Mucosa of descending colon (tissue), 3 donors: ENCODE measurements at regions not wholly inside any gene's neighbourhood (a gene's known extent, or its start where the extent isn't known, plus 50 kb on each side); places are given as distances from the start of the nearest gene placed in this dataset.

Experiments used
- ATAC-seq: fragments of 200-7000 bp; cut with Tn5 transposase; one replicate; pipeline ENCODE4 v1.9.1; 2020; ENCODE audit warnings: mild to moderate bottlenecking, moderate library complexity
- DNase-seq, 3 donors: peaks; one replicate each; pipeline ENCODE4 v3.0.0-alpha.2; 2020
- H3K36me3 ChIP-seq: fragments of 200-600 bp; one replicate; pipeline ENCODE4 v1.8.0; 2021; ENCODE audit warnings: low read depth, mild to moderate bottlenecking
- H3K4me1 ChIP-seq: fragments of 200-600 bp; one replicate; pipeline ENCODE4 v1.8.0; 2021; ENCODE audit warnings: low read depth, mild to moderate bottlenecking
- H3K4me3 ChIP-seq: fragments of 200-600 bp; one replicate; pipeline ENCODE4 v1.8.0; 2021; ENCODE audit warnings: mild to moderate bottlenecking
- H3K9me3 ChIP-seq: fragments of 200-600 bp; one replicate; pipeline ENCODE4 v1.8.0; 2021; ENCODE audit warnings: mild to moderate bottlenecking
- intact Hi-C, 2 donors: fragments of 100-400 bp; cut with DNase I in 1 of 2; cut with micrococcal nuclease in 1 of 2; formaldehyde crosslinking; loops; one replicate each; pipeline versions ENCODE4 v1.11.0 to v1.11.1; 2022; cut with DNase I, micrococcal nuclease
- TF ChIP-seq, protein P1 (sequence below): fragments of 200-600 bp; IDR thresholded peaks from one replicate; pipeline ENCODE4 v1.8.0; 2022; ENCODE audit warnings: antibody characterized with exemption, mild to moderate bottlenecking
- donor health status: DM: no; HTN: no; CAD: no; lungs with moderate emphysema.
- donor health status: DM: no; HTN: no; CAD: no.
- donor health status: DM: no; HTN: yes; CAD: no.

DNA sequence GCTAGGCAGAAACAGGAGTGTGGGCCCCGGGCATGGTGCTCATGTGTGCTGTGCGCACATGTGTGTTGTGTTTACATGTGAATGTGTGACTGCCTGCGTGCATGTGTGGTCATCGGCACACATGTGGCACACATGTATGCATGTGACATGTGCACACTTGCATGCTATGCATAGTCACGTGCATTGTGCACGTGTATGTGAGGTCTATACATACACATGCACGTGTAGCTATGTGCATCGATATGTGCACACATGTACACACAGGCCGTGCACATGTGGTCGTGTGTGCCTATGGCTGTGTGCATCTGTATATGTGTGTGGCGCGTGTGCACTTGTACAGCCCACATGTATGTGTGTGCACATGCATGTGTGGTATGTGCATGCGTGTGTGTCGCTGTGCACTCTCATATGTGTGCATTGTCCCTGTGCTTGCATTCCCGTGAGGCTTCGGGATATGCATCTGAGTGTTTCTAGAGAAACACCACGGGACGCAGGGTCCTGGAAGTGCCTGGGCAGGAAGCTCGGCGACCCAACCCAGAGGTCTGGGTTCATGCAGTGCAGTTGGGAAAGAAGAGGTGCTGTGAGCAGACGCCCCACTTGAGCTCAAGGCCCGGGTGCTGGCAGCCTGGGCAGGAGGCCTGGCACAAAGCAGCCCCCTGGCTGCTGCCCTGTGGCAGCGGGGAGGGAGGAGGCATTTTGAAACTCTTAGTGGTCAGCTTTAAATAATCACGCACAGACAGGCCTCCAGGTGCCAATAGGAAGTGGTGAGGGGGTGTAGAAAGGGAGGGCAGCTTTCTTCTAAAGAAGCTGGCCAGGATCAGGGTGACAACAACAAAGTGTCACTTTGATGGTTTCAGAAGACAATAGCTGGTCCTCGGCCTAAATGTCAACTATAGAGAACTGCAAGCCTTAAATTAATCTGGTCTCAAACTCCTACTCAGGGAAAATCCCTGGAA, 410.0 kb upstream of the MGMT start:
- no peaks in the 10 kb centered on the region for H3K4me1 ChIP-seq
- H3K4me3 ChIP-seq = no peak overlapping the region
- TF ChIP-seq, protein P1, sequence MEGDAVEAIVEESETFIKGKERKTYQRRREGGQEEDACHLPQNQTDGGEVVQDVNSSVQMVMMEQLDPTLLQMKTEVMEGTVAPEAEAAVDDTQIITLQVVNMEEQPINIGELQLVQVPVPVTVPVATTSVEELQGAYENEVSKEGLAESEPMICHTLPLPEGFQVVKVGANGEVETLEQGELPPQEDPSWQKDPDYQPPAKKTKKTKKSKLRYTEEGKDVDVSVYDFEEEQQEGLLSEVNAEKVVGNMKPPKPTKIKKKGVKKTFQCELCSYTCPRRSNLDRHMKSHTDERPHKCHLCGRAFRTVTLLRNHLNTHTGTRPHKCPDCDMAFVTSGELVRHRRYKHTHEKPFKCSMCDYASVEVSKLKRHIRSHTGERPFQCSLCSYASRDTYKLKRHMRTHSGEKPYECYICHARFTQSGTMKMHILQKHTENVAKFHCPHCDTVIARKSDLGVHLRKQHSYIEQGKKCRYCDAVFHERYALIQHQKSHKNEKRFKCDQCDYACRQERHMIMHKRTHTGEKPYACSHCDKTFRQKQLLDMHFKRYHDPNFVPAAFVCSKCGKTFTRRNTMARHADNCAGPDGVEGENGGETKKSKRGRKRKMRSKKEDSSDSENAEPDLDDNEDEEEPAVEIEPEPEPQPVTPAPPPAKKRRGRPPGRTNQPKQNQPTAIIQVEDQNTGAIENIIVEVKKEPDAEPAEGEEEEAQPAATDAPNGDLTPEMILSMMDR = no peak
- intact Hi-C loops = no loop called here
- ATAC-seq = peak; percentile 22
- no peaks in the 10 kb centered on the region for H3K9me3 ChIP-seq
- H3K36me3 ChIP-seq = no peaks in the 10 kb centered on the region
- no peak for DNase-seq

DNA sequence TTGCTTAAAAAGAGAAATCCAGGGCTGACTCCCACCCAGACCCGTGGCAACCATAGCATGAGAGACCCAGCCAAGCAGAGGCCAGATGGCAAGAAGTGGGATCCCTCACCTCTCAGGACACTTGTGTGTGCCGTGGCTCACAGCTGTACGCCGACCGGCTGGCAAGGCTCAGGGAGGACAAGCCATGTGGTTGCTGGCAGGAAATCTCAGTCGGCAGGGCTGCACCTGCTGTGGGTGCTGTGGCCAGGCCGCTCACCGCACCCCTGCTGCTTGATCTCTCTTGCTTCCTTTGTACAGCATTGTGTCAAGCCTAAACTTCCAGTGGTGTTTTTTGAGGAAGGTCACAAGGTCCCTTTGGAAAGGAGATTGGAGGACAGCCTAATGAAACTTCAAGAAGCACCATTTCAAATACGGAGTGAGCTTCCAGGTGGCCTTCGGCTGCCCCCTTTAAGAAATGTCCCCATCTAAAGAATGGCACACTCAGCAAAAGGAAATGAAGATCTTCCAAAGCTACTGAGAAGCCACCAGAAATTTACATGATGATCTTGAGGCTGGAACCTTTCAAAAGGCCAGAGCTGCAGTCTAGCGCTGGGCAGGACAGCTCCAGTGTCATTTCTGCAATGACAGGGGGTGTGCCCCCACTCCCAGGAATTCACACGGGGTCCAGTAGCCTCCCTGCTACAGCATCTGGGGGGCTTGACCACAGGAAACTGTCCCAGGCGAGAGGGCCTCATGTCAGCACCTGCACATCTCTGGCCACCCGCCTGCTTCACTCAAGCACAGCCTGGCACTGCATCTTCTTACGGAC, 409.0 kb upstream of the MGMT start:
- no peaks in the 10 kb centered on the region for H3K4me1 ChIP-seq
- intact Hi-C loops = no loop called here
- peak; percentile 66 for ATAC-seq

DNA sequence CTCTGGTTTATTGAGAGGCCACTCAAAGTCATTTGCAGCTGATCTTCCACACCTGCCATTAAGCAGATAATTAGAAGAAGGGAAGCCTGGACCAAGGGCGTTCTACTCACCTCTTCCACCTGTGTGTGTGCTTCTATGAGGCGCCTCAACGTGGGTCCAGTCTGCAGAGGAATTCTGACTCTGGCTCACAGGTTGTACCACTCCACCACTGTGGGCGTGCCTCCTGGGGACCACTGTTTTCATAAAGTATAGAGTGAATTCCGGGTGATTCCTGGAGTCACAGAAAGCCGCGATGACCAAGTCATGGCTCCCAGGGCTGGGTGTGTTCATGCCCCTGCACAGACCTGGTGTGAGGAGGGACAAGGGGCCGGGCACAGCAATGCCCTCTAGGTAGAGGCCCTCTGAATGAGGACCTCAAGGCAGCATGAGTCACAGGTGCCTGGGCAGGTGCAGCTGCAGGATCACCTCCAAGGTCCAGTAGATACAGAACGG, 408.3 kb upstream of the MGMT start:
- intact Hi-C loops = no loop called here
- DNase-seq (no peak), ATAC-seq (no peak)
- H3K9me3 ChIP-seq = no peaks in the 10 kb centered on the region
- no peak overlapping the region for H3K4me3 ChIP-seq
- H3K36me3 ChIP-seq = no peaks in the 10 kb centered on the region
- no peaks in the 10 kb centered on the region for H3K4me1 ChIP-seq
- TF ChIP-seq, protein P1 = no peak

More for the DNA sequence above, 409.0 kb upstream of the MGMT start:
- no peaks in the 10 kb centered on the region for H3K9me3 ChIP-seq
- no peak overlapping the region for H3K4me3 ChIP-seq
- TF ChIP-seq, protein P1 = no peak
- H3K36me3 ChIP-seq = no peaks in the 10 kb centered on the region
- peak; percentile 26 to 63 (median 46) for DNase-seq

DNA sequence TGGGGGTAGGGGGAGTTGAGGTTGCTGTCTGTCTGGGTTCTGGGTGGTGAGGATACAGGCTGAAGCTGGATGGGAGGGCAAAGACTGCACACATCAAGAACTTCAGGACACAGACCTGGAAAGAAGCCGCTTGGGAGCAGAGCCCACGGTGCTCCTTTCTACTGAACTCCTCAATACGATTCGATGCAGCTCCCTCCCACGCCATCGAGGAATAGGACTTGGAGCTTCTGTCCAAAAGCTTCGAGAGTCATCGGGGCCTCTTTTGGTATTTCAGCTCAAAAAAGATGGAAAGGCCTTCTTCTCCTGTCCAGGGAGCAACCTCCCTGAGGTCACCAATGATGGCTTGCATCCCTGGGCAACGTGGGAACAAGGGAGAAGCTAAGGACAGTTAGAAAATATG, 407.1 kb upstream of the MGMT start:
- no peak for ATAC-seq
- DNase-seq = no peak
- H3K4me3 ChIP-seq = no peak overlapping the region
- H3K36me3 ChIP-seq = no peaks in the 10 kb centered on the region
- intact Hi-C loops = no loop called here
- H3K9me3 ChIP-seq = no peaks in the 10 kb centered on the region
- TF ChIP-seq, protein P1 = no peak
- H3K4me1 ChIP-seq = no peaks in the 10 kb centered on the region

DNA sequence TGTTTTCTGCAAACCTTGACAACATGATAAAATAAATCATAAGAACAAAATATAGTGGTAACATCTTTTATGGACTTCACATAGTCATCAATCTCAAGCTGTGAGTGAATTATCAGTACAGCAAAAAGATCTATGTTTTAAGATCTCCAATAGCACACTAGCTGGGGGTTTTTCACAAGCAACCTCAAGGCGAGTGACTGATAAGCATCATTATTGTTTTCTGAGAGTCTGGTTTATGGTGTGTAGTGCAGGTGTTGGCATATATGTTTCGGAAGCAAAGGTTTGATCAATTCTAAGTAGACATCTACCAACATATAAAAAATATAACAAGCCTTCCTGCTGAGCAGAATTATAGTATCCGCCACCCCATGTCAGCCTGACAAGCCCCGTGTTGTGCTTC, 403.8 kb upstream of the MGMT start:
- no peak overlapping the region for H3K4me3 ChIP-seq
- TF ChIP-seq, protein P1 = no peak
- ATAC-seq (no peak), DNase-seq (no peak)
- intact Hi-C loops = no loop called here
- no peaks in the 10 kb centered on the region for H3K36me3 ChIP-seq
- no peaks in the 10 kb centered on the region for H3K9me3 ChIP-seq
- no peaks in the 10 kb centered on the region for H3K4me1 ChIP-seq
